IPS DF 6.9 (cell line): ENCODE measurements at regions not wholly inside any gene's neighbourhood (a gene's known extent, or its start where the extent isn't known, plus 50 kb on each side); places are given as distances from the start of the nearest gene placed in this dataset.

Experiments used
- DNase-seq: peaks from one replicate; pipeline ENCODE4 v3.0.0-alpha.2; 2013; ENCODE audit warnings: low read depth, low spot score
- H3K27ac ChIP-seq: one replicate; pipeline ENCODE4 v1.5.1; 2013; ENCODE audit warnings: low read length, control low read depth
- H3K27me3 ChIP-seq: 2 replicates; pipeline ENCODE4 v1.6.1; 2013; ENCODE audit warnings: mild to moderate bottlenecking, low read length; ENCODE audit not compliant: control insufficient read depth, insufficient read depth
- H3K36me3 ChIP-seq: 2 replicates; pipeline ENCODE4 v1.6.1; 2013; ENCODE audit warnings: low read length; ENCODE audit not compliant: control insufficient read depth, insufficient read depth
- H3K4me1 ChIP-seq: 2 replicates; pipeline ENCODE4 v1.6.1; 2013; ENCODE audit warnings: low read length; ENCODE audit not compliant: control insufficient read depth, insufficient read depth
- H3K4me3 ChIP-seq: 2 replicates; pipeline ENCODE4 v1.5.1; 2013; ENCODE audit warnings: mild to moderate bottlenecking, low read length
- H3K9me3 ChIP-seq: 2 replicates; pipeline ENCODE4 v1.6.1; 2013; ENCODE audit warnings: low read length, inconsistent platforms; ENCODE audit not compliant: control insufficient read depth, insufficient read depth
- WGBS: extraction: QIAGEN DNeasy Blood & Tissue Kit; methylation state at CpG from one replicate; pipeline ENCODE4 v1.1.7; 2013; ENCODE audit warnings: mixed read lengths, missing lambda C conversion rate; ENCODE audit not compliant: insufficient read length, insufficient coverage; 5-methylcytosine and 5-hydroxymethylcytosine counted together

GRCh38 chr1:3954170-3955169 is 54.4 kb upstream of the C1orf174 start:
- peaks cover 16% of the 10 kb centered on the region for H3K9me3 ChIP-seq
- no peaks in the 10 kb centered on the region for H3K27me3 ChIP-seq
- DNase-seq: no peak
- no peaks in the 10 kb centered on the region for H3K4me1 ChIP-seq
- H3K27ac ChIP-seq: no peak overlapping the region
- no CpG with 5 or more reads among the region's 29 CpGs for WGBS
- H3K4me3 ChIP-seq: no peak overlapping the region
- no peaks in the 10 kb centered on the region for H3K36me3 ChIP-seq

- 86% methylated on average over 1 of the region's 18 CpGs for WGBS
- DNase-seq: no peak
- H3K27me3 ChIP-seq: no peaks in the 10 kb centered on the region
- peaks cover 18% of the 10 kb centered on the region for H3K9me3 ChIP-seq
- no peaks in the 10 kb centered on the region for H3K36me3 ChIP-seq
- H3K4me1 ChIP-seq: no peaks in the 10 kb centered on the region
- H3K27ac ChIP-seq: no peak overlapping the region
- no peak overlapping the region for H3K4me3 ChIP-seq
These were observed 55.2 kb upstream of the C1orf174 start for GRCh38 chr1:3955196-3955772.

- Histone ChIP-seq H3K4me1 (no peaks in the 10 kb centered on the region), H3K27me3 (no peaks in the 10 kb centered on the region), H3K9me3 (peaks cover 22% of the 10 kb centered on the region), H3K36me3 (no peaks in the 10 kb centered on the region), H3K4me3 (no peak overlapping the region), H3K27ac (no peak overlapping the region)
- WGBS: no CpG with 5 or more reads among the region's 14 CpGs
- DNase-seq: no peak
These were observed 56.6 kb upstream of the C1orf174 start for GRCh38 chr1:3956527-3957170.

DNA sequence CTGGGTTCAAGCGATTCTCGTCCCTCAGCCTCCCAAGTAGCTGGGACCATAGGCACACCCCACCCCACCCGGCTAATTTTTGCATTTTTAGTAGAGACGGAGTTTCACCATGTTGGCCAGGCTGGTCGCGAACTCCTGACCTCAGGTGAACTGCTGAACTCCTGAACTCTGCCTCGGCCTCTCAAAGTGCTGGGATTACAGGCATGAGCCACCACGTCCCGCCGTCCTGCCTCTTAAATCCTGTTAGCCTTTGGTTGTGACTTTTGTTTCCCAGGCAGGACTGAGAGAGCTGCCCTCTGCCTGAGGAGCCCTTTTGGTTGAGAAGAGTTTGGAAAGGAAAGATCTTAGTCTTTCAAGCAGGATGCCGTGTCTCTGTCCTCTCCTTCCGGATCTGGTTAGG is 59.3 kb upstream of the C1orf174 start:
- no peaks in the 10 kb centered on the region for H3K4me1 ChIP-seq
- no CpG with 5 or more reads among the region's 12 CpGs for WGBS
- H3K27ac ChIP-seq: no peak overlapping the region
- DNase-seq: no peak
- no peaks in the 10 kb centered on the region for H3K27me3 ChIP-seq
- no peak overlapping the region for H3K4me3 ChIP-seq
- peaks cover 22% of the 10 kb centered on the region for H3K9me3 ChIP-seq
- H3K36me3 ChIP-seq: no peaks in the 10 kb centered on the region

DNA sequence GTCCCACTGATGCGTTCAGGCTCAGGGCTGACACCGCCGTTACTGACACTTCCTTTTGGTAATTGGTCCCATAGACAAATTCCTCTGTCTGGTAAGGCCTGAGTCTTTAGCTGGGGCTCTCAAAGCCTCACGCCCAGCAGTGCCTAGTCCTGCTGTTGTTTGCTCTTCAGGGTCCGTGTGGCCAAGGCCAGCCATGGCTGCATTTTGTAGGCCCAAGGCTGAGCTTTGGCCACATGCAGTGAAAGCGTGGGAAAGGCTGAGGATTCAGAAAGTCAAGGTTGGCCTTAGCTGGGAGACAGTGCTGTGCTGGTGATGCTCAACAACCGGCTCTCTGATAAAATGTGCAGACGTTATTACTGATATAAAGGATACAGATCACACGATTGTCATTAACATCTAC is 63.5 kb upstream of the C1orf174 start:
- H3K27me3 ChIP-seq: no peaks in the 10 kb centered on the region
- no peak overlapping the region for H3K27ac ChIP-seq
- H3K4me3 ChIP-seq: no peak overlapping the region
- no CpG with 5 or more reads among the region's 9 CpGs for WGBS
- DNase-seq: no peak
- no peaks in the 10 kb centered on the region for H3K4me1 ChIP-seq
- H3K9me3 ChIP-seq: peaks cover 23% of the 10 kb centered on the region
- no peaks in the 10 kb centered on the region for H3K36me3 ChIP-seq

DNA sequence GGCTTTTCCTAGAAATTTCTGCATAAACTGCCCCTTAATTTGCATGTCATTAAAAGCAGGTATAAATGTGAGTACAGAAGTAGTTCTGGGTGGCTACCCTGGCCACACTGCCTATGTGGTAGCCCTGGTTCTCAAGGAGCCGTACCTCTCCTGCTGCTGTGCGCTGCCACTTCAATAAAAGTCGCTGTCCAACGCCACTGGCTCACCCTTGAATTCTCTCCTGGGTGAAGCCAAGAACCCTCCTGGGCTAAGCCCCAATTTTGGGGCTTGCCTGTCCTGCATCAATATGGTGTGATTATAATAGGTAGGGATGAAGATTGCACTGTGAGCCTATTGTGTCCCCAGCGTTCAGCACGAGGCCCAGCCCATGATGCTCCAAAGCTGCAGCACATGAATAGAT is 65.6 kb upstream of the C1orf174 start:
- H3K9me3 ChIP-seq: peaks cover 26% of the 10 kb centered on the region
- H3K27me3 ChIP-seq: no peaks in the 10 kb centered on the region
- DNase-seq: no peak
- no peaks in the 10 kb centered on the region for H3K36me3 ChIP-seq
- H3K4me3 ChIP-seq: no peak overlapping the region
- no peak overlapping the region for H3K27ac ChIP-seq
- WGBS: no CpG with 5 or more reads among the region's 6 CpGs
- no peaks in the 10 kb centered on the region for H3K4me1 ChIP-seq

- no peaks in the 10 kb centered on the region for H3K36me3 ChIP-seq
- H3K27me3 ChIP-seq: no peaks in the 10 kb centered on the region
- DNase-seq: no peak
- H3K4me1 ChIP-seq: no peaks in the 10 kb centered on the region
- no CpG with 5 or more reads among the region's 10 CpGs for WGBS
- H3K9me3 ChIP-seq: peaks cover 22% of the 10 kb centered on the region
- H3K4me3 ChIP-seq: no peak overlapping the region
- no peak overlapping the region for H3K27ac ChIP-seq
These were observed 68.8 kb upstream of the C1orf174 start for GRCh38 chr1:3968851-3969250.

GRCh38 chr1:3971981-3972380 is 71.9 kb upstream of the C1orf174 start:
- Histone ChIP-seq H3K27ac (no peak overlapping the region), H3K27me3 (no peaks in the 10 kb centered on the region), H3K4me1 (no peaks in the 10 kb centered on the region), H3K4me3 (no peak overlapping the region), H3K9me3 (peaks cover 38% of the 10 kb centered on the region), H3K36me3 (no peaks in the 10 kb centered on the region)
- no peak for DNase-seq
- no CpG with 5 or more reads among the region's 5 CpGs for WGBS

GRCh38 chr1:3975903-3976630 is 76.0 kb upstream of the C1orf174 start:
- no peak for DNase-seq
- no CpG with 5 or more reads among the region's 25 CpGs for WGBS
- no peaks in the 10 kb centered on the region for H3K27me3 ChIP-seq
- peaks cover 33% of the 10 kb centered on the region for H3K9me3 ChIP-seq
- H3K36me3 ChIP-seq: no peaks in the 10 kb centered on the region
- H3K4me1 ChIP-seq: no peaks in the 10 kb centered on the region
- H3K4me3 ChIP-seq: no peak overlapping the region
- no peak overlapping the region for H3K27ac ChIP-seq

DNA sequence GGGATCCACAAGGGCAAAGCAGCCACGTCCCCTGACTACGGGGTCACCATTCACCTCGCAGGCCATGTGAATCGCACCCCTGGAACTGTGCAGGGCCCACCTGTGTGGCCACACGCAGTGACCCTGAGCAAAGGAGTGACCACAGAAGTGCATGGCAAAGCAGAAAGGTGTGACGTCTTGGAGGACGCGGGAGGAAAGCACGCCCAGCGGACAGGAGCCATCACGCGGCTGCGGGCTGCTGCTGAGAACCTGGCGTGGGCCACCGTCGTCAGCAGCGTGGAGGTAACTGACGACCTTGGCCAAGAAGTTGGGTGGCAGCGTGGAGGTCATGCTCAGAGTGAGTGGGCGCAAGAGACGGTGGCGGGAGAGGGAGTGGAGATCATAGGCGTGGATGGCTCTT is 76.7 kb upstream of the C1orf174 start:
- H3K27me3 ChIP-seq: no peaks in the 10 kb centered on the region
- H3K4me1 ChIP-seq: no peaks in the 10 kb centered on the region
- H3K9me3 ChIP-seq: peaks cover 34% of the 10 kb centered on the region
- no peak overlapping the region for H3K4me3 ChIP-seq
- no peak overlapping the region for H3K27ac ChIP-seq
- H3K36me3 ChIP-seq: no peaks in the 10 kb centered on the region
- no peak for DNase-seq
- WGBS: no CpG with 5 or more reads among the region's 23 CpGs
